Endodermal cell (in vitro differentiated cells): ENCODE measurements at regions not wholly inside any gene's neighbourhood (a gene's known extent, or its start where the extent isn't known, plus 50 kb on each side); places are given as distances from the start of the nearest gene placed in this dataset.

ENCODE experiments used
- DNase-seq: peaks from one replicate; pipeline ENCODE4 v3.0.0-alpha.2; 2017
- H3K27ac ChIP-seq: 2 replicates; pipeline ENCODE4 v1.5.1; 2013; ENCODE audit warnings: mild to moderate bottlenecking, low read depth, low read length, moderate library complexity
- H3K27me3 ChIP-seq: 2 replicates; pipeline ENCODE4 v1.6.1; 2013; ENCODE audit warnings: mild to moderate bottlenecking, low read length, moderate library complexity; ENCODE audit not compliant: insufficient read depth, control insufficient read depth, poor library complexity, severe bottlenecking
- H3K36me3 ChIP-seq: 2 replicates; pipeline ENCODE4 v1.7.0; 2013; ENCODE audit warnings: mild to moderate bottlenecking, low read length, moderate library complexity; ENCODE audit not compliant: control insufficient read depth, insufficient read depth
- H3K4me1 ChIP-seq: one replicate; pipeline ENCODE4 v1.7.0; 2013; ENCODE audit warnings: low read length; ENCODE audit not compliant: control insufficient read depth, insufficient read depth
- H3K4me3 ChIP-seq: 2 replicates; pipeline ENCODE4 v1.5.1; 2013; ENCODE audit warnings: mild to moderate bottlenecking, low read length, moderate library complexity
- H3K9ac ChIP-seq: 2 replicates; pipeline ENCODE4 v1.6.1; 2013; ENCODE audit warnings: mild to moderate bottlenecking, low read length, moderate library complexity; ENCODE audit not compliant: poor library complexity, severe bottlenecking; ENCODE audit errors: extremely low read depth
- H3K9me3 ChIP-seq: 2 replicates; pipeline ENCODE4 v1.6.1; 2013; ENCODE audit warnings: mild to moderate bottlenecking, low read length, moderate library complexity; ENCODE audit not compliant: control insufficient read depth
- H3K27ac Mint-ChIP-seq: 2 replicates; pipeline ENCODE4 v1.8.0; 2020; ENCODE audit warnings: mixed read lengths
- H3K27me3 Mint-ChIP-seq: 2 replicates; pipeline ENCODE4 v1.8.0; 2021; ENCODE audit warnings: mild to moderate bottlenecking, mixed read lengths; ENCODE audit not compliant: insufficient read depth
- H3K36me3 Mint-ChIP-seq: 2 replicates; pipeline ENCODE4 v1.8.0; 2020; ENCODE audit warnings: low read depth, mixed read lengths
- H3K4me1 Mint-ChIP-seq: 2 replicates; pipeline ENCODE4 v1.8.0; 2020; ENCODE audit warnings: mixed read lengths
- H3K4me3 Mint-ChIP-seq: 2 replicates; pipeline ENCODE4 v1.8.0; 2020; ENCODE audit warnings: mild to moderate bottlenecking, moderate library complexity, mixed read lengths
- H3K9me3 Mint-ChIP-seq: 2 replicates; pipeline ENCODE4 v1.8.0; 2020; ENCODE audit warnings: mild to moderate bottlenecking, mixed read lengths
- WGBS, 2 experiments: methylation state at CpG; one replicate each; pipeline versions ENCODE4 v1.1.5 to v1.1.7; 2013; ENCODE audit warnings: missing lambda C conversion rate in 2 of 2, mixed read lengths in 1 of 2; ENCODE audit not compliant: insufficient coverage in 1 of 2, insufficient read length in 1 of 2; 5-methylcytosine and 5-hydroxymethylcytosine counted together
- TF ChIP-seq, protein P1 (sequence below): fragments of 200-600 bp; sonication (generic); conservative IDR thresholded peaks from 2 replicates; pipeline ENCODE4 v1.5.0; 2021; ENCODE audit warnings: antibody characterized with exemption, mild to moderate bottlenecking

DNA sequence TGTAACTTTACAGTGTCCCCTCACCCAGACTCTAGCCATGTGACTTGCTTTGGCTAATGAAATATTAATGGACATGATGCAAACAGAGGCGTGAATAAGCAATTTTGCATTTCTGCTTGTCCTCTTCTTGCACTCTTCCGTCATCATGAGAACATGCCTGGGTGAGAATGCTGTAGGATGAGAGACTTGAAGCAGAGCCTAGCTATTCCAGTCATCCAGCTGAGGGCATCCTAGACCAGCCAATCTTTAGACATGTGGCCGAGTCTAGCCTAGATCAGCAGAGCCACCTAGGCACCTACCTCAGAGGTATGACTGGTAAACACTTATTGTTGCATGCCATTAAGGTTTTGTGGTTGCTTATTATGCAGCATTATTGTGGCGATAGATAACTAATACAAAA is 450.5 kb upstream of the AZI2 start:
- no peaks in the 10 kb centered on the region for H3K4me1 ChIP-seq
- TF ChIP-seq, protein P1, sequence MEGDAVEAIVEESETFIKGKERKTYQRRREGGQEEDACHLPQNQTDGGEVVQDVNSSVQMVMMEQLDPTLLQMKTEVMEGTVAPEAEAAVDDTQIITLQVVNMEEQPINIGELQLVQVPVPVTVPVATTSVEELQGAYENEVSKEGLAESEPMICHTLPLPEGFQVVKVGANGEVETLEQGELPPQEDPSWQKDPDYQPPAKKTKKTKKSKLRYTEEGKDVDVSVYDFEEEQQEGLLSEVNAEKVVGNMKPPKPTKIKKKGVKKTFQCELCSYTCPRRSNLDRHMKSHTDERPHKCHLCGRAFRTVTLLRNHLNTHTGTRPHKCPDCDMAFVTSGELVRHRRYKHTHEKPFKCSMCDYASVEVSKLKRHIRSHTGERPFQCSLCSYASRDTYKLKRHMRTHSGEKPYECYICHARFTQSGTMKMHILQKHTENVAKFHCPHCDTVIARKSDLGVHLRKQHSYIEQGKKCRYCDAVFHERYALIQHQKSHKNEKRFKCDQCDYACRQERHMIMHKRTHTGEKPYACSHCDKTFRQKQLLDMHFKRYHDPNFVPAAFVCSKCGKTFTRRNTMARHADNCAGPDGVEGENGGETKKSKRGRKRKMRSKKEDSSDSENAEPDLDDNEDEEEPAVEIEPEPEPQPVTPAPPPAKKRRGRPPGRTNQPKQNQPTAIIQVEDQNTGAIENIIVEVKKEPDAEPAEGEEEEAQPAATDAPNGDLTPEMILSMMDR, result peak; percentile 59
- no peak overlapping the region for H3K9ac ChIP-seq
- Mint-ChIP-seq H3K36me3 (no peaks in the 10 kb centered on the region), H3K4me1 (no peaks in the 10 kb centered on the region), H3K27me3 (no peaks in the 10 kb centered on the region), H3K9me3 (no peaks in the 10 kb centered on the region), H3K4me3 (no peak overlapping the region), H3K27ac (no peak overlapping the region)
- no peak overlapping the region for H3K4me3 ChIP-seq
- 67 to 80% methylated on average over 1 to 3 of the region's 4 CpGs for WGBS, 2 experiments
- H3K27ac ChIP-seq, result no peak overlapping the region
- peak; percentile 60 for DNase-seq
- no peaks in the 10 kb centered on the region for H3K9me3 ChIP-seq
- H3K36me3 ChIP-seq, result no peaks in the 10 kb centered on the region
- peaks cover 30% of the 10 kb centered on the region for H3K27me3 ChIP-seq

DNA sequence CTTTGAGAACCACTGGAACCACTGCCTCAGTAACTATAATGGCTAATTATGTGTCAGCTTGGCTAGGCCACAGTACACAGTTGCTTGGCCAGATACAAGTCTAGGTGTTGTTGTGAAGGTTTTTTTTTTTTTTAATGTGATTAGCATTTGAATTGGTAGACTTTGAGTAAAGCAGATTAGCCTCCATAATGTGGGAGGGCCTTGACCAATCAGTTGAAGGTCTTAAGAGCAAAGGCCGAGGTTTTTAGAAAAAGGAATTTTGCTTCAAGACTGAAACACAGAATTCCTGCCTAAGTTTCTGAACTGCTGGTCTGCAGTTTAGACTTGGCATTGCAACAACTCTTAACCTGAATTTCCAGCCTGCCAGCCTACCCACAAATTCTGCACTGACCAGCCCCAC is 451.6 kb upstream of the AZI2 start:
- peaks cover 23% of the 10 kb centered on the region for H3K27me3 ChIP-seq
- Mint-ChIP-seq H3K4me1 (no peaks in the 10 kb centered on the region), H3K27me3 (no peaks in the 10 kb centered on the region), H3K36me3 (no peaks in the 10 kb centered on the region), H3K4me3 (no peak overlapping the region), H3K9me3 (no peaks in the 10 kb centered on the region), H3K27ac (no peak overlapping the region)
- H3K9ac ChIP-seq, result no peak overlapping the region
- no peak for DNase-seq
- H3K4me3 ChIP-seq, result no peak overlapping the region
- WGBS, 2 experiments, result 83 to 93% methylated on average over 1 of the region's 1 CpG
- no peaks in the 10 kb centered on the region for H3K9me3 ChIP-seq
- H3K36me3 ChIP-seq, result no peaks in the 10 kb centered on the region
- H3K27ac ChIP-seq, result no peak overlapping the region
- TF ChIP-seq, protein P1, result no peak
- H3K4me1 ChIP-seq, result no peaks in the 10 kb centered on the region

DNA sequence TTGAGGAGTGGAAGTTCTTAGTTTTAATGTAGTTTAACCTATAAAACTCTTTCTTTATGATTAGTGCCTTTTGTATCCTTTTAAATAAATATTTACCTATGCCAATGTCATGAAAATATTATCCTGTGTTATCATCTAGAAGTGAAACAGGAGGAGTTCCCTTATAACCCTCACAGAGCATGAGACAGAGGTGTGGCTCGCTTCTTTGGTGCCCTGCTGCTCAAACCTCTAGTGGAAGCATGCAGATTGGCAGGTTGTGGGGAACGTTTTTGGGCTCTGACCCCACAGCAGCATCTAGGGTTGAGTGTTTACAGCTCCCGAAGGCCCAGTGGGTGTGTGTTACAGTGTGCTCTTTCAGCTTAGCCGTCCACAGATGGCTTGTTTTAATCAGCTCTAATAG is 459.4 kb upstream of the AZI2 start:
- H3K4me3 Mint-ChIP-seq, result no peak overlapping the region

More for the DNA sequence above, 459.4 kb upstream of the AZI2 start:
- Mint-ChIP-seq H3K36me3 (no peaks in the 10 kb centered on the region), H3K27ac (no peak overlapping the region), H3K27me3 (no peaks in the 10 kb centered on the region), H3K4me1 (no peaks in the 10 kb centered on the region), H3K9me3 (no peaks in the 10 kb centered on the region)
- WGBS, 2 experiments, result 83 to 89% methylated on average over 3 to 4 of the region's 4 CpGs
- no peaks in the 10 kb centered on the region for H3K4me1 ChIP-seq
- no peak overlapping the region for H3K4me3 ChIP-seq
- no peaks in the 10 kb centered on the region for H3K36me3 ChIP-seq
- TF ChIP-seq, protein P1, result no peak
- H3K9ac ChIP-seq, result no peak overlapping the region
- no peaks in the 10 kb centered on the region for H3K27me3 ChIP-seq
- H3K27ac ChIP-seq, result no peak overlapping the region
- H3K9me3 ChIP-seq, result no peaks in the 10 kb centered on the region
- no peak for DNase-seq
